ENCODE measurements at regions not wholly inside any gene's neighbourhood (a gene's known extent, or its start where the extent isn't known, plus 50 kb on each side); places are given as distances from the start of the nearest gene placed in this dataset.

DNA sequence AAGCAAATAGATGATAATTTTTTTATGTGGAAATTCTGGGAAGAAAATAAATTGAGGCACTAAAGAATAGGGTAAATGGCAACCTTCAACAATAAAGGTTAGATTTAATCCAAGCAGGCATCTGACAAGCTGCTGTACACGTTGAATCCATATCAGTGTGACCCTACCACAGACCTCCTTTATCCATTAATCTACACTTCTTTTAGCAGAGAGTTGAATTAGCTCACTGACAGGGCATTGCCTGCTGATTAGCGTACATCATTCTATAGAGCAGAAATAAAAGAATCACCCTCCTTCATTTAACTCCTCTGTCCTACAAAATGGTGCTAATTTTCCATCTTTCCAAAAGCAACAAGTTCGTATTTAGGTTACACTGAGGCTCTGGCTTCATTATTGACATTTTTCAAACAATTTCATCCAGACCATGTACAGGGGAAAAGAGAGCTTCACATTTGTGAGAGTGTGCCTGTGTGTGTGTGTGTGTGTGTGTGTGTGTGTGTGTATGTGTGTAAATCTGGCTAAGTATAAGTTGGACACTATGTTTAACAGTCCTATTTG is 356.0 kb downstream of the TFEC start:
- TF ChIP-seq, protein P1, sequence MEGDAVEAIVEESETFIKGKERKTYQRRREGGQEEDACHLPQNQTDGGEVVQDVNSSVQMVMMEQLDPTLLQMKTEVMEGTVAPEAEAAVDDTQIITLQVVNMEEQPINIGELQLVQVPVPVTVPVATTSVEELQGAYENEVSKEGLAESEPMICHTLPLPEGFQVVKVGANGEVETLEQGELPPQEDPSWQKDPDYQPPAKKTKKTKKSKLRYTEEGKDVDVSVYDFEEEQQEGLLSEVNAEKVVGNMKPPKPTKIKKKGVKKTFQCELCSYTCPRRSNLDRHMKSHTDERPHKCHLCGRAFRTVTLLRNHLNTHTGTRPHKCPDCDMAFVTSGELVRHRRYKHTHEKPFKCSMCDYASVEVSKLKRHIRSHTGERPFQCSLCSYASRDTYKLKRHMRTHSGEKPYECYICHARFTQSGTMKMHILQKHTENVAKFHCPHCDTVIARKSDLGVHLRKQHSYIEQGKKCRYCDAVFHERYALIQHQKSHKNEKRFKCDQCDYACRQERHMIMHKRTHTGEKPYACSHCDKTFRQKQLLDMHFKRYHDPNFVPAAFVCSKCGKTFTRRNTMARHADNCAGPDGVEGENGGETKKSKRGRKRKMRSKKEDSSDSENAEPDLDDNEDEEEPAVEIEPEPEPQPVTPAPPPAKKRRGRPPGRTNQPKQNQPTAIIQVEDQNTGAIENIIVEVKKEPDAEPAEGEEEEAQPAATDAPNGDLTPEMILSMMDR (conservative IDR thresholded peaks at IDR 0.05) = no peak
- H3K27ac ChIP-seq = no peak overlapping the region

DNA sequence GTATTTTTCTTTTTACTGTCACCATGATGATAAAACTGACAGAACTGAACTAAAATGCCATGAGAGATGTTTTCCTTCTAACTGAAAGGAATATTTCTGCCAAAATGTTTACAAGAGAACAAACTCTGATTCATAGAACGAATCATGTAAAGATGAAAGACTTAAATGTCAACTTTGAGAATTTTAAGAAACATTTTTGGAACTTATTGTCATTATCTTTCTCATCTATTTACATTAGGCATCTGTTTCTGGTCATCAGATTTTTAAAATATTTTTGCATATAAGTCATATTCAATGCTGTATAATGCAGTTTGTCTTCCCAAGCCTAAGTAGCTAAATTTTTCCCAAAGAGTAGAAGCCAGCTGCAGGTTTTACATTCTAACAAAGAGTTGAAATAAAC is 358.5 kb downstream of the TFEC start:
- H3K27ac ChIP-seq = no peak overlapping the region
- TF ChIP-seq, protein P1 (conservative IDR thresholded peaks at IDR 0.05) = no peak

DNA sequence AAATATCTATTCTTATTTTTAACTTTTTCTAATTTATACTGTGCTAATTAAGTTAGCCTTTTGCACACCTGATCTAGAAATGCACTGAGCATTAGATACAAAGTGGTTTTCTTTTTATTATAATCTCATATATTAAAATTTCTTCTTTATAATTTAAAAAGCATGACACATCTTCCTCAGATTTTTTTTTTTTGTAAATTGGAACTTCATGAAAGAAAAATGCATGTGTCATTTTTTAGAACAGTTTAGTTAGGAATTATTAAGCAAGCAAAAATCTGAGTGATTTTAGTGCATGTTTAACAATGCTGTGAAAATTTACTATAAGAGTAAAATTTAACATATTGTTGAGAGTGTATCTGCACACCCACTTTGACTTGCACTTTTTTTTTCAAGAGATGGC is 367.9 kb downstream of the TFEC start:
- no peak overlapping the region for H3K27ac ChIP-seq
- TF ChIP-seq, protein P1 (conservative IDR thresholded peaks at IDR 0.05) = no peak

DNA sequence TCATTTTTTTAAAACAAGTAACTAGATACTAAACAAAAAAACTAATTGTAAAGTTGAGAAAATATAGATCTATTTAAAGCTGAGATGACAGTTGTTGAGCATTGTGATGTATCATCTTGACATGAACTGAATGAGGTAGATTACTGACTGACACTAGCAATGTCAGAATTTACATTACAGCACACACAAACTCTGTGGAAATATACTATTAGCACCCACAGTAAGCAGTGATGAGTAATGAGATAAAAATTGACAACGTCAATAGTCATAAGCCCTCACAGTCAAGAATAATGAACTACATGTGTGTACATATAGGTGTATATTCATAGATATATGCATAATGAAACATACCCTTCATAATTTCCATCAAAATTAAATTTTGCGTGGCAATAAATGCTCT is 368.4 kb downstream of the TFEC start:
- no peak overlapping the region for H3K27ac ChIP-seq
- TF ChIP-seq, protein P1 (conservative IDR thresholded peaks at IDR 0.05) = no peak

DNA sequence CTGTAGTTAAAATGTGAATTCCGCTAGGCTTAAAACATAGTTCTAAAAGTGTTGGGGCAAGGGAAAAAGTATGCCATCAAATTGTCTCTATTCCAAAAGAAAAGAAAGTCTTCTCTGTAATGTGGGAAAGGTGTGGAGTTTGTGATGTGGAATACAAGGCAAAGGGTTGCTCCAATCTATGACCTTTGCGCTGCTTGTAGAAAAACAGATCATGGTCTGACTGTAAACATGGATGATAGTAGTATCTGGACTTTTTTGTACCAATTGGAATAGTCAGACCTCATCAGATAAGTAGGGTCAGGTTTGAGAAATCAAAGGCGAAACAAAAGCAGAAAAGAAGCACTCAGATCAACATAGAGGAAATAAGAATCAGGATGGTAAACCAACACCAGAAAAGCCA is 372.3 kb downstream of the TFEC start:
- TF ChIP-seq, protein P1 (conservative IDR thresholded peaks at IDR 0.05) = no peak
- no peak overlapping the region for H3K27ac ChIP-seq

DNA sequence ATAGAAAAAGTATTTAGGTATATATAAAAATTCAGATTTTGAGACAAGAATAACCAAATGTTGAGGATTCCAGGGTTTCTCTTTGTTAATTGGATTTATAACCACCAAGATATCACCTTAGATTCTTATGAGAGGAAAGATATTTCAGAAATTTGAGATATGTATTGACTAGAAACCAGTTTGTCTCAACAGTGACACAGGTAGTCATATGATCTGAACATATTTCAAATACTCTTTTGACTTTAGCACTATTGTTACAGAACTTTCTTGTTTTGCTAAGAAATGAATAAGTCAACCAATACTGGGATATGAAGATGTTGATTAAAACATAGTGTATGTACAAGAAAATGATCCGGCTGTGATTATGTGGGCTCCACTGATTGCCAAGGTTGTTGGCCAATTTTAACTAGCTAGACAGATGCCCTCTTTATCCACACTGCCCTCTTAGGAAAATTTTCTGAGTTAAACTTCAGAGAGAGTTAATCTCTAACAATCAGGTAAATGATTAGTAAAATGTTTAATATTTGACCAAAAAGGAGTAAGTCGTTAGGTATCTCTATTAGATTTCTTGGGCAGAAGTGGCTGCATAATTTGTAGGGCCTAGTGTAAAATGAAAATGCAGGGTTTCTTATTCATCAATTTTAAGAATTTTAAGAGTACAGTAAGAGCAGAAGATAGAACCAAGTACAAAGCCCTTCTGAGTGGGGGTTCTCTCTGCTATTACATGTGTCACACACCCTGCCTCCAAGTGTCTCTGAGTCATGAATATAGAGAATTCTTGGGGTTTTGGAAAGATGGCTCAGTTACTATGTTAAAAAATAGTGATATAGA is 376.0 kb downstream of the TFEC start:
- no peak overlapping the region for H3K27ac ChIP-seq
- TF ChIP-seq, protein P1 (conservative IDR thresholded peaks at IDR 0.05) = no peak

DNA sequence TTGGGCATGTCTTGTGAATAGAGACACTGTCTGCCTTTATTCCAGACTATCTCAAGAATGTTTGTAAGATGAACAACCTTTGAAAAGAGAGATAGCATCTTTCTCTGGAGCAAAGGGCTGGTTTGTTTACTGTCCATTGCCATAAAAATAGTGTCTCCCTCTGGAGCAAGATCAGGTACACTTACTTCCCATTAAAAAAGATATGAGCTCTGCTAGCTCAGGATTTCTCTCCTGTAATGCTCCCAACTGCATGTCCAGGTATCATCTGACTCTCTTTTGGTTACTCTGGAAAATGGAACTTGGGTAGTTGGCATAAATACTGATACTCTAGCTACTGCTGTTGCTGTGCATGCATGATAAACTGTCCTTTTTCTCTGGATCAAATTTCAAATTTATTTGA is 381.1 kb downstream of the TFEC start:
- peak overlapping the region; percentile 58 for H3K27ac ChIP-seq
- TF ChIP-seq, protein P1 (conservative IDR thresholded peaks at IDR 0.05) = no peak

Data from VCaP (cell line).